Activated naive CD4-positive, alpha-beta T cell treated with anti-CD3 and anti-CD28 coated beads, Interleukin-2, amount 50 U/mL, for 24 hours (primary cell): ENCODE measurements at regions not wholly inside any gene's neighbourhood (a gene's known extent, or its start where the extent isn't known, plus 50 kb on each side); places are given as distances from the start of the nearest gene placed in this dataset.

Experiments used
- H3K27ac Mint-ChIP-seq: one replicate; pipeline ENCODE4 v1.8.0; 2021; ENCODE audit warnings: mild to moderate bottlenecking, mixed read lengths
- H3K27me3 Mint-ChIP-seq: one replicate; pipeline ENCODE4 v1.8.0; 2021; ENCODE audit warnings: mixed read lengths
- H3K36me3 Mint-ChIP-seq: one replicate; pipeline ENCODE4 v1.8.0; 2021; ENCODE audit warnings: mixed read lengths
- H3K4me1 Mint-ChIP-seq: one replicate; pipeline ENCODE4 v1.8.0; 2021; ENCODE audit warnings: mixed read lengths
- H3K4me3 Mint-ChIP-seq: one replicate; pipeline ENCODE4 v1.8.0; 2021; ENCODE audit warnings: mild to moderate bottlenecking, mixed read lengths
- H3K9me3 Mint-ChIP-seq: one replicate; pipeline ENCODE4 v1.8.0; 2021; ENCODE audit warnings: mixed read lengths

DNA sequence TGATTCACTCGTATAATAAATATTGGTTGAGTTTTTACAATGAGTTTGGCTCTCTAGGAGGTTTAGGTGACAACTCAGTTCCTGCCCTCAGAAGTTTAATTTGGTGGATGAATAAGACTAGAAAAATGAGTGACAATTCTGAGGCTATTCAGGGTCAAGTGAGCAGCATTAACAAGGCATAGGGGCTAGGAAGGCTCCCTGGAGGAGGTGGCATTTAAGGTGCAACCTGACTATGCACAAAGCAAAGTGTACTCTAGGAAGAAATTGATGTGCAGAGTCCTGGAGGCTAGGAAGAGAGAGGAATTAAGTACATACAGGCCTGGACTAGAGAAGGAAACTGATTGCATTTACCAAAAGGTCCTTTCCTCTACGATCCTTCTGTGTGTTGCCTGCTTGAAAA lies 440.3 kb downstream of the MED13L start:
- Mint-ChIP-seq H3K36me3 (no peaks in the 10 kb centered on the region), H3K27ac (no peak overlapping the region), H3K4me3 (no peak overlapping the region), H3K9me3 (no peaks in the 10 kb centered on the region), H3K4me1 (no peaks in the 10 kb centered on the region), H3K27me3 (peaks cover 3% of the 10 kb centered on the region)

DNA sequence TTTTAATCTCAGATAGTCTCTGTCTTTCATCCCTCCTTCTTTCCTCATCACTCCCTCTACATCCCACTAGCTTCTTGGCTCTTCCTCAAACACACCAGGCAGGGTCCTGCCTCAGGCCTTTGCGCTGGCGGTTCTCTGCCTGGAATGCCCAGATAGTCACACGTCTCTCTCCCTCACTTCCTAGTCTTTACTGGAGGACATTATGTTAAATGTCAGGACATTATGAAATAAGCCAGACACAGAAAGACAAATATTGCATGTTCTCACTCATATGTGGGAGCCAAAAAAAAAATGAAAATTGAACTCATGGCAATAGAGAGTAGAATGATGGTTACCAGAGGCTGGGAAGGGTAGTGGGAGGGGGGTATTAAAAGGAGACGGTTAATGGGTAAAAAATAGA lies 442.0 kb downstream of the MED13L start:
- no peaks in the 10 kb centered on the region for H3K4me1 Mint-ChIP-seq
- H3K27me3 Mint-ChIP-seq = peaks cover 3% of the 10 kb centered on the region
- H3K4me3 Mint-ChIP-seq = no peak overlapping the region
- H3K9me3 Mint-ChIP-seq = no peaks in the 10 kb centered on the region
- H3K27ac Mint-ChIP-seq = no peak overlapping the region
- no peaks in the 10 kb centered on the region for H3K36me3 Mint-ChIP-seq

DNA sequence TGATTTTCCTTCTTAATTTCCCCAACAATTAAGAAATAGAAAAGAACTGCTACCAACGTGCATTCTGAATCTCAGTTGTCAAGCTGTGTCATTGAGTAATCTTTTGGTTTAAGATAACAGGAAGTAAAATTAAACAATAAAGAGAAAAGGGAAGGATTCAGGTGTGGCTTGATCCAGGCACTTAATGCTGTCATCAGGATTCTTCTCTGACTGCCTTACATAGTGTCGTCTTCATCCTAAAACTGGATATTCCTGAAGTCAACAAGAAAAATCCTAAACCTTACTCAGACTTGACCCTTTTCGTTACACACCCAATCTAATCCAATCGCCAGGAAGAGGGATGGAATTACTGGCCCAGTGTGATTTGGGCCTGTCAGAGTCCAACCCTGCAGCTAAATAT lies 443.8 kb downstream of the MED13L start:
- Mint-ChIP-seq H3K36me3 (no peaks in the 10 kb centered on the region), H3K27me3 (peaks cover 3% of the 10 kb centered on the region), H3K4me1 (no peaks in the 10 kb centered on the region), H3K4me3 (no peak overlapping the region), H3K9me3 (no peaks in the 10 kb centered on the region), H3K27ac (no peak overlapping the region)

DNA sequence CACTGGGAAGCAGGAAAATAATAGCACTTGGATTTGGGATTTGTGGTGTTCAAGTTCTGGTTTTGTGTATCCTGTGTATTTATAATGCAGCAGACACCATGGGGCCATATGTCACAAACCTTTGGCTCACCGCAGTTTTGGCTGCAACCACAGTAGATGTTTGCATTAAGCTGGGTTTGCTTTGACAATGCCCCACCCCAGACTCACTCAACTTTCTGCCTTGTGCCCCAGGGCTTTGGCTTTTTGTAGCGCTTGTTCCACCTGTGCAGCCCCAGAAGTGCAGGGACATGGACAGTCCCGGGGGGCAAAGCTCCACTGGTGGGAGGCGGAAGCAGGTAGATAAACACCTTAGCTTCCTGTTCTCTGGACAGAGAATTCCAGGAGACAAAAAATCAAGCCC lies 446.9 kb downstream of the MED13L start:
- Mint-ChIP-seq H3K4me1 (no peaks in the 10 kb centered on the region), H3K9me3 (no peaks in the 10 kb centered on the region), H3K27me3 (no peaks in the 10 kb centered on the region), H3K36me3 (no peaks in the 10 kb centered on the region), H3K4me3 (no peak overlapping the region), H3K27ac (no peak overlapping the region)

DNA sequence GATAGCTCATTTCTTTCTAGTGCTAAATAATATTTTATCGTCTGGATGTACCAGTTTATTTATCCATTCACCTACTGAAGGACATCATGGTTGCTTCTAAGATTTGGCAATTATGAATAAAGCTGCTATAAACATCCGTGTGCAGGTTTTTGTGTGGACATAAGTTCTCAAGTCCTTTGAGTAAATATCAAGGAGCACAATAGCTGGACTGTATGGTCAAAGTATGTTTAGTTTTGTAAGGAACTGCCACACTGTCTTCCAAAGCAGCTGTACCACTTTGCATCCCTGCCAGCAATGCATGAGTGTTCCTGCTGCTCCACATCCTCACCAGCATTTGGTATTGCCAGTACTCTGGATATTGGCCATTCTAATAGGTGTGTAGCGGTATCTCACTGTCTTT lies 447.4 kb downstream of the MED13L start:
- H3K4me1 Mint-ChIP-seq = no peaks in the 10 kb centered on the region
- H3K36me3 Mint-ChIP-seq = no peaks in the 10 kb centered on the region
- no peaks in the 10 kb centered on the region for H3K27me3 Mint-ChIP-seq
- no peaks in the 10 kb centered on the region for H3K9me3 Mint-ChIP-seq
- H3K27ac Mint-ChIP-seq = no peak overlapping the region
- no peak overlapping the region for H3K4me3 Mint-ChIP-seq

DNA sequence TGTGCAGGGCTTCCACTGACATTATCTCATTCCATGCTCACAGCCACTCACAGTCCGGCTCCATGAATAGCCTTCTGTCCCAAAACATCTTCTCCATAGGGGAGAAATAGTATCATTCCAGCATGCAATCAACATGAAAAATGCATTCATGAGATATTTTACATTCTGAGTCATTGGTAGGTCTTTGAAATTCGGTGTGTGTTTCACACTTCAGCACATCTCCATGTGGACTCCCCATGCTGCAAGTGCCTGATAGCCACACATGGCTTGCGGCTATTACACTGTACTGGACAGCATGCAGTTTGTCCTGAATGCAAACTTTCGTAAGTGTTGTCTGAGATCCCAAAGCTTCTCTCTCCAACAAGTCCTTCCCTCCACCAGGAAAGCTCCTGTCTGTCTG lies 449.3 kb downstream of the MED13L start:
- no peak overlapping the region for H3K27ac Mint-ChIP-seq
- no peaks in the 10 kb centered on the region for H3K36me3 Mint-ChIP-seq
- no peaks in the 10 kb centered on the region for H3K4me1 Mint-ChIP-seq

DNA sequence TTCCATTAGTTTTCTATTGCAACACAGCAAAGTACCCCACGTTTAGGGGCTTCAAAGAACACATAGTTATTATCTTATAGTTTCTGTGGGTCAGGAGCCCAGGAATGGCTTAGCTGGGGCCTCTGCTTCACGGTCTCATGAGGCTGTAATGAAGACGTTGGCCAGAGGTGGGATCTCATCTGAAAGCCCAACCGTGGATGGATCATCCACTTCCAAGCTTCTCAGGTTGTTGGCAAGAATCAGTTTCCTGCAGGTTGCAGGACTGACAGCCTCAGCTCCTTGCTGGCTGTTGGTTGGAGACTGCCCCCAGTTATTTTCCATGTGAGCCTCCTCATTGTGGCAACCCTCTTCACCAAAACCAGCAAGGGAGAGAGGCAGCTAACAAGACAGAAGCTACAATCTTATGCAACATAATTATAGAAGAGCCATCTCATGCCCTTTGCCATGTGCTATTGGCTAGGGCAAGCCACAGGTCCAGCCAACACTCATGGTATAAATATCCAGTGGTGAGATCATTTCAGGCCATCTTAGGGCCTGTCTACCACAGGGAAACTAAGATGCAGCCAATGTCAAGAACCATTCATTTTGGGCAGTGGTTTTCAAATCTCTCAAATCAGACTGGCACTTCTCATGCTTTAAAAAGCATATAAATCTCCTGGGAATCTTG lies 452.4 kb downstream of the MED13L start:
- Mint-ChIP-seq H3K27me3 (peaks cover 9% of the 10 kb centered on the region), H3K4me1 (no peaks in the 10 kb centered on the region), H3K9me3 (no peaks in the 10 kb centered on the region), H3K4me3 (no peak overlapping the region), H3K27ac (no peak overlapping the region), H3K36me3 (no peaks in the 10 kb centered on the region)

More for the DNA sequence above, 449.3 kb downstream of the MED13L start:
- peaks cover 6% of the 10 kb centered on the region for H3K27me3 Mint-ChIP-seq
- no peak overlapping the region for H3K4me3 Mint-ChIP-seq
- H3K9me3 Mint-ChIP-seq = no peaks in the 10 kb centered on the region

DNA sequence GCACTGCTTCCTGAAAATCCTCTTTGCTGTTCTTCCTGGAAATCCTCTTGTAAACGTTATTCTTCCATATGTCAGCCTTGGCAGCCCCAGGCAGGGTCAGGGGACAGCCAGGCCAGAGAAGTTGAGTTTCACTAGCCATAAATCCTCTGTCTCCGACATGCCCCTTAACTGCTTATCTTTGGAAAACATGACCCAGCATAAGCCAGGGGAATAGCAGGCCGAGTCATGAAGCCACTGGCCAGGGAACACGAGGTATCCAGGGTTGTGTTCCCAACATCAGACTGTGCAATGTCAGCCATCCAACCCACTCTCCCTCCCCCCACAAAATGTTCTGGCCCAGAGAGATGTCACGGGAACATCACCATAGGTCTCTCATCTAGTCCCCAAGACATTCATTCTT lies 453.9 kb downstream of the MED13L start:
- H3K27me3 Mint-ChIP-seq = peaks cover 9% of the 10 kb centered on the region
- H3K9me3 Mint-ChIP-seq = no peaks in the 10 kb centered on the region
- H3K36me3 Mint-ChIP-seq = no peaks in the 10 kb centered on the region
- H3K4me3 Mint-ChIP-seq = no peak overlapping the region
- no peak overlapping the region for H3K27ac Mint-ChIP-seq
- no peaks in the 10 kb centered on the region for H3K4me1 Mint-ChIP-seq

DNA sequence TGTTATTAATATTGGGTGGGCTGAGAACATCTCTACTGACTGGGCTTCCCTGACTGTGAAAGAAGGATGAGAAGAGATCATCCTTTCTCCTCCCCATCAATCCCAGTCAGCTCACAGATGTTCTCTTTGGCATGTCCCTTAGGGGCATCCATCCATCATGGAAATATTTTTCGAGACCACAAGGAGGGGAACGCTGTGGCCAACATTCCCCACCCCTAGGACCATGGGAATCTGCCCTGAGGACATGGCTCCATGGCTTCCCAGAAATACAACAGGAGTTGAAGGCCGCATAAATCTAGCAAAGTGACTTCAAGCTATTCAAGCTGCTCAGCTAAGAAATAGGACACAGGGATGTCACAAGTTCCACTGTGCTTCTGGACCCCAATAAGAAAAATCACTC lies 456.8 kb downstream of the MED13L start:
- H3K36me3 Mint-ChIP-seq = no peaks in the 10 kb centered on the region
- no peaks in the 10 kb centered on the region for H3K9me3 Mint-ChIP-seq
- no peaks in the 10 kb centered on the region for H3K4me1 Mint-ChIP-seq
- no peak overlapping the region for H3K27ac Mint-ChIP-seq
- peaks cover 16% of the 10 kb centered on the region for H3K27me3 Mint-ChIP-seq
- no peak overlapping the region for H3K4me3 Mint-ChIP-seq

DNA sequence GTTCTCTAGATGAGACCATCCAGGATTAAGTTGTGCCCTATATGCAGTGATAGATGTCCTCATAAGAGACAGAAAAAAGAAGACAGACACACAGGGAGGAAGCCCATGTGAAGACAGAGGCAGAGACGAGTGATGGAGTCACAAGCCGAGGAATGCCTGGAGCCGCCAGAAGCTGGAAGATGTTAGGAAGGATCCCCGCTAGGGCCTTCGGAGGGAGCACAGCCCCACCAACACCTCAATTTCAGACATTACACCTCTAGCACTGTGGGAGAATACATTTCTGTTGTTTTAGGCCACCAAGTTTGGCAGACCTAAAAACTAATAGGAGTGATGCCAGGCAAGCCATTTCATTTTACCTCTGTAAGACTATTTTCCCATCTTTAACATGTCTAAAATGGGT lies 458.5 kb downstream of the MED13L start:
- peaks cover 15% of the 10 kb centered on the region for H3K27me3 Mint-ChIP-seq
- no peak overlapping the region for H3K27ac Mint-ChIP-seq
- no peaks in the 10 kb centered on the region for H3K4me1 Mint-ChIP-seq
- no peaks in the 10 kb centered on the region for H3K36me3 Mint-ChIP-seq
- H3K4me3 Mint-ChIP-seq = no peak overlapping the region
- no peaks in the 10 kb centered on the region for H3K9me3 Mint-ChIP-seq

DNA sequence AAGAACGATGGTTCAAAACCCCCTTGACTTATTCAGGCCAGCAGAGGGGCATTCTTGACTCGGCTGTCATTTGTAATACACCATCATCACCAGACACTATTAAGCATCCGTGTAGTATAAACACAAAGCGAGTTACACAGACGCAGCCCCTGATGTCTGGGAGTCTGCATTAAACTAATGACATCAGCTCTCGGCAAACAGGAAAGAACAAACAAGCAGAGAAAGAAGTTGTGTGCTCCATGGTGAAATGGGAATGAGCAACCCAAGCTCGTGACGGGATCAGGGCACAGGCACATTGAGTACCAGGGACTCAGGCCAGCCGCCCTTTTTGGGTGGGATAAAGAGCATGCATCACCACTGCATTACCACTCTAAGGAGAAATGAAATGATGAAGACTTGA lies 460.1 kb downstream of the MED13L start:
- H3K36me3 Mint-ChIP-seq = no peaks in the 10 kb centered on the region
- peaks cover 10% of the 10 kb centered on the region for H3K27me3 Mint-ChIP-seq
- no peak overlapping the region for H3K27ac Mint-ChIP-seq
- no peak overlapping the region for H3K4me3 Mint-ChIP-seq
- no peaks in the 10 kb centered on the region for H3K4me1 Mint-ChIP-seq
- peaks cover 5% of the 10 kb centered on the region for H3K9me3 Mint-ChIP-seq

DNA sequence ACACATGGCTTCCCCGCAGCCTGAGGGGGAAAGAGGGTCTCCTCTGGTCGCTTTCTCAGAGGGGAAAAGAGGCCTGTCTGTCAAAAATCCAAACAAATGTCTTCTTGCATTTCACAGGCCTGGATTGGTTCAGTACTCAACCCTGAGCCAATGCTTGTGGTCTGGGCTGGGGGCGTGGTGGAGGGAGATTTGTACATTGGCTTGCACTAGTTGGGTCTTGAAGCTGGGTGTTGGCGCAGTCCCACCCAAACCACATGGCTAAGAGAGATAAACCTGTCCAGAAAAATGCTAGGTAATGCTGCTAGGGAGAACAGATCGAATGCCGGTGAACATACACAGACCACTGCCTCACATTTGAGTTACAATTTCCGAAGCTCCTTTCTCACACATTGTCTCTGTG lies 461.6 kb downstream of the MED13L start:
- H3K27me3 Mint-ChIP-seq = peaks cover 8% of the 10 kb centered on the region
- H3K4me3 Mint-ChIP-seq = no peak overlapping the region
- peaks cover 6% of the 10 kb centered on the region for H3K9me3 Mint-ChIP-seq
- H3K27ac Mint-ChIP-seq = no peak overlapping the region
- no peaks in the 10 kb centered on the region for H3K36me3 Mint-ChIP-seq
- no peaks in the 10 kb centered on the region for H3K4me1 Mint-ChIP-seq

DNA sequence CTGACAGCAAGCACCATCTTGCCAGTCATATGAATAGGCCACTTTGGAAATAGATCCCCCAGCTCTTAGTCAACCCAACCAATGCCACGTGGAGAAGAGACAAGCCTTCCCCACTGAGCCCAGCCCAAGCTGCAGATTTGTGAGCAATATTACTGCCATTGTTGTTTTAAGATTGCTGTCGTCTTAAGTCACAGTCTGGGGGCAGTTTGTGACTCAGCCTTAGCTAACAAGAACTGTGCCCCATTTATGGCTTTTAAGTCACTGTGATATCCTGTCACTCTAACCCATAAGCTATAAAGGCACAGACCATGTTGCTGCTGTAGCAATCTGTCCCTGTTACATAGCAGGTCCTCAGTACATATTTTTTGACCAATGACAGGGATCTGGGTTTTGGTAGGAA lies 464.2 kb downstream of the MED13L start:
- Mint-ChIP-seq H3K27ac (no peak overlapping the region), H3K4me1 (no peaks in the 10 kb centered on the region), H3K9me3 (peaks cover 6% of the 10 kb centered on the region), H3K36me3 (peaks cover 2% of the 10 kb centered on the region), H3K27me3 (peaks cover 6% of the 10 kb centered on the region), H3K4me3 (no peak overlapping the region)

DNA sequence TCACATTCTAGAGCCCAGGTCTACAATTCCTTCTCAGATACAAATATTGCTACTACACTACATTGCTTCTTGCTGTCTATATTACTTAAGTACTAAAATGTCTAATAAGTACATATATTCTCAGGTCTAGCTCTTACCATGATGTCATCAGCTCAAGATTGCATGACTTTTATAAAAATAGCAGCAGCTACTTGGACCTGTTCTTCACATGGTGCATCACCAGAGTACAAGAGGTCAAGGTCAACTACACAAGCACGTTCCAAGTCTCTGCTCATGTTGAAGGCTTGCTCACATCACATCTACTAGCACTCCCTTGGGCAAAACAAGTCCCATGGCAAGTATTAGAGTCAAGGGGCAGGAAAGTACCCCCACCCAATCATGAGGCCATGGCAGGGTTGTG lies 465.6 kb downstream of the MED13L start:
- H3K36me3 Mint-ChIP-seq = peaks cover 2% of the 10 kb centered on the region

DNA sequence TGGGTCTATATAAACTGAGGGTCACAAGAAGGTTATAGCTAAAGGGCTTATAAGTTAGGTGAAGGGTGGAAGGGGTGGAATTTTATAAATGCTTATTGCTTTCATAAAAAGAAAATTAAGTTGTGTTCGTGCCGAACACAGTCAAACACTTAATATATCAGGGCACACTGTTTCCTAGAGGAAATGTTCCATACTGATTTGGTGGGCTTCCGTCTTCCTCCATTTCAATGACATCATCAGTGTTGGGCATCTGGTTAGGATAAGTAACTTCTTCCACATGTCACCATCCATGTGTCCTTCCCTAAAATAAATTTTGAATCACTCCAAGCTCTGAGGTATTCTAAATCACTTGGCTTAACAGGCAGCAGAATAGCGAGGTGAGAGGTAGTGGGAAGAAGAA lies 466.4 kb downstream of the MED13L start:
- Mint-ChIP-seq H3K36me3 (peaks cover 2% of the 10 kb centered on the region), H3K27ac (no peak overlapping the region), H3K9me3 (peaks cover 6% of the 10 kb centered on the region), H3K4me1 (no peaks in the 10 kb centered on the region), H3K27me3 (peaks cover 3% of the 10 kb centered on the region), H3K4me3 (no peak overlapping the region)

More for the DNA sequence above, 465.6 kb downstream of the MED13L start:
- H3K27ac Mint-ChIP-seq = no peak overlapping the region
- peaks cover 6% of the 10 kb centered on the region for H3K9me3 Mint-ChIP-seq
- H3K4me1 Mint-ChIP-seq = no peaks in the 10 kb centered on the region
- no peak overlapping the region for H3K4me3 Mint-ChIP-seq
- H3K27me3 Mint-ChIP-seq = peaks cover 7% of the 10 kb centered on the region

DNA sequence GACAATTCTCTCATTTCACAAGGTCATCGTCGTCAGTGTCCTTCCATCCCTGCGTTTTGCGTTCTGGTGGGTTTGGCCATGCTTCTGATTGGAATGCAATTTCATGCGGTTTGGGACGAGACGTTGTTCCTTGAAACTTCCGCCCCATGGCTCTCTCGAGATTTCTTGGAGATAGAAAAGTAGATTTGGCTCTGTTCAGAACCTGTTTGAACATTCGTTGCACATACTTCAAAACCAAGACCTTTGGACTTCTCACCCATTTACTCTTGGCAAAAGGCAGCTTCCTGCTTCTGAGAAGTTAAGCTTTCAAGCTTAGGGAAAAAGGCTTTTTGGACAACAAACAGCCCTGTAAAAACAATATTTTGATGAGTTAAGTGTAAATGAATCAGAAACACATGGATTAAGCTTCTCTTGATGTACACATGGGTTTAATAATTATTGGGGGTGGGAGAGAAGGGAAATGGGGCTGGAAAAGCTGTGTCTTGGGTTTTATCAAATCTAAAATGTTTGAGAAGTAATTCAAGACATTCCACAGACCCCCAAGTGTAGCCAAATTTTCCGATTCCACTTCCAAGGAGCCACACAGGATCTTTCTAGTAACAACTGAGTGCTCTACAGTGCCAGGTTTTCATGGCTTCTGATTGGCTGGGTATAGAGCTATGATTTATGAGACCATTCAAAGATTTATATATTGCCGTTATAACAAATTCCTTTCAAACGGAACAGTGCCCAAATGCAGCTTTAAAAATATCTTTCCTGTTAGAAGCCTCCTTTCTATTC lies 467.2 kb downstream of the MED13L start:
- Mint-ChIP-seq H3K27ac (no peak overlapping the region), H3K9me3 (peaks cover 6% of the 10 kb centered on the region), H3K4me3 (no peak overlapping the region), H3K36me3 (peaks cover 2% of the 10 kb centered on the region), H3K4me1 (no peaks in the 10 kb centered on the region), H3K27me3 (peaks cover 3% of the 10 kb centered on the region)
